HG03103 (cell line): ENCODE measurements at regions not wholly inside any gene's neighbourhood (a gene's known extent, or its start where the extent isn't known, plus 50 kb on each side); places are given as distances from the start of the nearest gene placed in this dataset.
"Not testable (repeated sequence)": the region's sequence is repeated elsewhere in the genome, so short reads cannot be mapped to it uniquely, and the experiment has no call there.

ENCODE experiments used
- ATAC-seq: cut with Tn5 transposase; IDR thresholded peaks from one replicate; pipeline ENCODE4 v1.9.1; 2021; ENCODE audit warnings: low read depth; ENCODE audit not compliant: unreplicated experiment

- no peak for ATAC-seq
These were observed 367.0 kb downstream of the FOXL1 start for GRCh38 chr16:86945166-86945900.

GRCh38 chr16:86946396-86946795 is 368.0 kb downstream of the FOXL1 start:
- no peak for ATAC-seq

- no peak for ATAC-seq
These were observed 368.6 kb downstream of the FOXL1 start for GRCh38 chr16:86946981-86947380.

GRCh38 chr16:86948046-86948445 is 369.1 kb downstream of the C16orf95 start:
- ATAC-seq, result no peak

GRCh38 chr16:86949116-86949515 is 368.1 kb downstream of the C16orf95 start:
- no peak for ATAC-seq

- ATAC-seq, result no peak
These were observed 367.6 kb downstream of the C16orf95 start for GRCh38 chr16:86949630-86950029.

- no peak for ATAC-seq
These were observed 366.0 kb downstream of the C16orf95 start for GRCh38 chr16:86951041-86951822.

GRCh38 chr16:86951831-86952598 is 365.2 kb downstream of the C16orf95 start:
- no peak for ATAC-seq

GRCh38 chr16:86952769-86953168 is 364.4 kb downstream of the C16orf95 start:
- ATAC-seq, result no peak

GRCh38 chr16:86953631-86954391 is 363.4 kb downstream of the C16orf95 start:
- no peak for ATAC-seq

- ATAC-seq, result no peak
These were observed 361.9 kb downstream of the C16orf95 start for GRCh38 chr16:86955136-86955855.

- no peak for ATAC-seq
These were observed 360.8 kb downstream of the C16orf95 start for GRCh38 chr16:86956437-86956836.

GRCh38 chr16:86957662-86958198 is 359.5 kb downstream of the C16orf95 start:
- not testable (repeated sequence) for ATAC-seq

GRCh38 chr16:86958423-86958822 is 358.8 kb downstream of the C16orf95 start:
- ATAC-seq, result no peak

- no peak for ATAC-seq
These were observed 358.0 kb downstream of the C16orf95 start for GRCh38 chr16:86959091-86959651.

GRCh38 chr16:86959729-86960128 is 357.5 kb downstream of the C16orf95 start:
- ATAC-seq, result no peak

- no peak for ATAC-seq
These were observed 356.9 kb downstream of the C16orf95 start for GRCh38 chr16:86960266-86960665.

GRCh38 chr16:86961171-86961601 is 356.0 kb downstream of the C16orf95 start:
- no peak for ATAC-seq

GRCh38 chr16:86962259-86962658 is 354.9 kb downstream of the C16orf95 start:
- ATAC-seq, result no peak
